ENCODE measurements at regions not wholly inside any gene's neighbourhood (a gene's known extent, or its start where the extent isn't known, plus 50 kb on each side); places are given as distances from the start of the nearest gene placed in this dataset.
"Not testable (repeated sequence)": the region's sequence is repeated elsewhere in the genome, so short reads cannot be mapped to it uniquely, and the experiment has no call there.

GRCh38 chr6:121557146-121557940 lies 121.9 kb downstream of the GJA1 start:
- Histone ChIP-seq H3K36me3 (no peaks in the 10 kb centered on the region), H3K27ac (no peak overlapping the region), H3K27me3 (no peaks in the 10 kb centered on the region), H3K4me1 (no peaks in the 10 kb centered on the region), H3K4me3 (no peak overlapping the region), H3K9me3 (no peaks in the 10 kb centered on the region)
- ATAC-seq = no peak
- intact Hi-C loops (cut with DNase I) = no loop called here
- DNase-seq = no peak
- no peak for TF ChIP-seq CTCF (IDR thresholded peaks at IDR 0.05)

GRCh38 chr6:121559611-121560269 lies 124.3 kb downstream of the GJA1 start:
- no peak for ATAC-seq
- no peak for DNase-seq
- H3K27ac ChIP-seq = no peak overlapping the region
- TF ChIP-seq CTCF (IDR thresholded peaks at IDR 0.05) = no peak
- H3K4me1 ChIP-seq = no peaks in the 10 kb centered on the region
- intact Hi-C loops (cut with DNase I) = no loop called here
- H3K4me3 ChIP-seq = no peak overlapping the region
- no peaks in the 10 kb centered on the region for H3K36me3 ChIP-seq
- peaks cover 0 to 10% of the 10 kb centered on the region in 2 donors for H3K9me3 ChIP-seq
- H3K27me3 ChIP-seq = no peaks in the 10 kb centered on the region

GRCh38 chr6:121560476-121560875 lies 125.0 kb downstream of the GJA1 start:
- H3K36me3 ChIP-seq = no peaks in the 10 kb centered on the region
- H3K4me1 ChIP-seq = no peaks in the 10 kb centered on the region
- intact Hi-C loops (cut with DNase I) = no loop called here
- DNase-seq (no peak), ATAC-seq (no peak)
- peaks cover 0 to 18% of the 10 kb centered on the region in 2 donors for H3K9me3 ChIP-seq
- no peaks in the 10 kb centered on the region for H3K27me3 ChIP-seq
- no peak overlapping the region for H3K4me3 ChIP-seq
- no peak for TF ChIP-seq CTCF (IDR thresholded peaks at IDR 0.05)
- H3K27ac ChIP-seq = no peak overlapping the region

GRCh38 chr6:121563286-121563685 lies 127.8 kb downstream of the GJA1 start:
- intact Hi-C loops (cut with DNase I) = no loop called here
- H3K9me3 ChIP-seq = peaks cover 0 to 22% of the 10 kb centered on the region in 2 donors
- no peak for DNase-seq
- H3K27me3 ChIP-seq = no peaks in the 10 kb centered on the region
- no peak overlapping the region for H3K4me3 ChIP-seq
- H3K36me3 ChIP-seq = no peaks in the 10 kb centered on the region
- no peak for ATAC-seq
- H3K4me1 ChIP-seq = no peaks in the 10 kb centered on the region
- TF ChIP-seq CTCF (IDR thresholded peaks at IDR 0.05) = no peak
- no peak overlapping the region for H3K27ac ChIP-seq

GRCh38 chr6:121564529-121564928 lies 129.1 kb downstream of the GJA1 start:
- ATAC-seq; H3K27ac ChIP-seq; H3K4me1 ChIP-seq; DNase-seq; H3K27me3 ChIP-seq; H3K4me3 ChIP-seq; intact Hi-C loops (cut with DNase I); H3K36me3 ChIP-seq: not testable (repeated sequence)
- peaks cover 0 to 23% of the 10 kb centered on the region in 2 donors for H3K9me3 ChIP-seq

Data from left lung (tissue), 4 donors.